OCI-LY1 (cell line): ENCODE measurements at regions not wholly inside any gene's neighbourhood (a gene's known extent, or its start where the extent isn't known, plus 50 kb on each side); places are given as distances from the start of the nearest gene placed in this dataset.

Source experiments
- H2AFZ ChIP-seq: fragments of 200-600 bp; sonication (generic), shearing (Covaris generic); 2 replicates; pipeline ENCODE4 v1.6.0; 2014; ENCODE audit warnings: antibody characterized with exemption, mild to moderate bottlenecking, low read length
- H3F3A ChIP-seq: fragments of 200-600 bp; sonication (generic), shearing (Covaris generic); 2 replicates; pipeline ENCODE4 v1.6.0; 2014; ENCODE audit warnings: mild to moderate bottlenecking, antibody characterized with exemption, low read length, moderate library complexity; ENCODE audit not compliant: insufficient read depth
- H3K27ac ChIP-seq: fragments of 200-600 bp; sonication (generic); 2 replicates; pipeline ENCODE4 v1.5.1; 2014; ENCODE audit warnings: low read length, mixed run types, mild to moderate bottlenecking, low read depth; ENCODE audit not compliant: poor library complexity, severe bottlenecking
- H3K27me3 ChIP-seq: fragments of 200-600 bp; sonication (generic); 2 replicates; pipeline ENCODE4 v1.6.0; 2014; ENCODE audit warnings: antibody characterized with exemption, mild to moderate bottlenecking, low read length, moderate library complexity; ENCODE audit not compliant: insufficient read depth
- H3K36me3 ChIP-seq: fragments of 200-600 bp; sonication (generic); 2 replicates; pipeline ENCODE4 v1.6.1; 2014; ENCODE audit warnings: mild to moderate bottlenecking, antibody characterized with exemption, low read length, moderate library complexity, mixed read lengths; ENCODE audit not compliant: insufficient read depth
- H3K4me1 ChIP-seq: fragments of 200-600 bp; sonication (generic); 2 replicates; pipeline ENCODE4 v1.5.1; 2014; ENCODE audit warnings: mild to moderate bottlenecking, low read length, moderate library complexity; ENCODE audit not compliant: insufficient read depth, severe bottlenecking
- H3K4me2 ChIP-seq: fragments of 200-600 bp; sonication (generic), shearing (Covaris generic); 2 replicates; pipeline ENCODE4 v1.6.1; 2014; ENCODE audit warnings: low read length
- H3K4me3 ChIP-seq: fragments of 200-600 bp; sonication (generic); 2 replicates; pipeline ENCODE4 v1.5.1; 2014; ENCODE audit warnings: low read length, low read depth, mild to moderate bottlenecking, mixed read lengths; ENCODE audit not compliant: poor library complexity, severe bottlenecking
- H3K79me2 ChIP-seq: fragments of 200-600 bp; shearing (Covaris generic); 2 replicates; pipeline ENCODE4 v1.6.1; 2016; ENCODE audit warnings: mixed run types, low read length, mixed read lengths; ENCODE audit not compliant: insufficient read depth
- H3K9ac ChIP-seq: fragments of 200-600 bp; sonication (generic), shearing (Covaris generic); 2 replicates; pipeline ENCODE4 v1.6.1; 2014; ENCODE audit warnings: mild to moderate bottlenecking, low read length, mixed read lengths
- H3K9me2 ChIP-seq: fragments of 200-600 bp; sonication (generic), shearing (Covaris generic); 2 replicates; pipeline ENCODE4 v1.6.1; 2014; ENCODE audit warnings: low read depth, mild to moderate bottlenecking, low read length, mixed read lengths
- H3K9me3 ChIP-seq: fragments of 200-600 bp; shearing (Covaris generic); 2 replicates; pipeline ENCODE4 v1.6.1; 2014; ENCODE audit warnings: low read length, mixed read lengths
- H4K20me1 ChIP-seq: fragments of 200-600 bp; sonication (generic), shearing (Covaris generic); 2 replicates; pipeline ENCODE4 v1.6.0; 2016; ENCODE audit warnings: mild to moderate bottlenecking, low read length; ENCODE audit not compliant: insufficient read depth
- CTCF ChIP-seq: fragments of 200-600 bp; sonication (generic), shearing (Covaris generic); IDR thresholded peaks from 2 replicates; pipeline ENCODE4 v1.5.1; 2017; ENCODE audit warnings: mild to moderate bottlenecking, antibody characterized with exemption, low read length, moderate library complexity, mixed read lengths
- EZH2 ChIP-seq: fragments of 200-600 bp; sonication (generic), shearing (Covaris generic); IDR thresholded peaks from 2 replicates; pipeline ENCODE4 v1.8.0; 2017; ENCODE audit warnings: borderline replicate concordance, mixed run types, mild to moderate bottlenecking, antibody characterized with exemption, low read length, moderate library complexity, mixed read lengths

GRCh38 chr5:20498926-20499325 is 510.9 kb upstream of the CDH18 start:
- Histone ChIP-seq H3K36me3 (no peaks in the 10 kb centered on the region), H3K9me3 (no peaks in the 10 kb centered on the region), H3K9me2 (no peaks in the 10 kb centered on the region), H2AFZ (no peak overlapping the region), H3K4me1 (no peaks in the 10 kb centered on the region), H4K20me1 (no peaks in the 10 kb centered on the region), H3F3A (no peaks in the 10 kb centered on the region), H3K79me2 (no peaks in the 10 kb centered on the region), H3K27ac (no peak overlapping the region), H3K4me2 (no peak overlapping the region), H3K4me3 (no peak overlapping the region), H3K9ac (no peak overlapping the region), H3K27me3 (no peaks in the 10 kb centered on the region)
- TF ChIP-seq EZH2: no peak
- TF ChIP-seq CTCF: no peak

GRCh38 chr5:20498102-20498501 is 510.1 kb upstream of the CDH18 start:
- TF ChIP-seq CTCF: no peak
- TF ChIP-seq EZH2: no peak
- Histone ChIP-seq H3K4me1 (no peaks in the 10 kb centered on the region), H3K9me2 (no peaks in the 10 kb centered on the region), H3K4me3 (no peak overlapping the region), H3K9ac (no peak overlapping the region), H3K79me2 (no peaks in the 10 kb centered on the region), H3F3A (no peaks in the 10 kb centered on the region), H3K9me3 (no peaks in the 10 kb centered on the region), H3K27me3 (no peaks in the 10 kb centered on the region), H3K27ac (no peak overlapping the region), H2AFZ (no peak overlapping the region), H3K36me3 (no peaks in the 10 kb centered on the region), H3K4me2 (no peak overlapping the region), H4K20me1 (no peaks in the 10 kb centered on the region)

GRCh38 chr5:20497356-20497755 is 509.4 kb upstream of the CDH18 start:
- Histone ChIP-seq H3K27ac (no peak overlapping the region), H3K4me1 (no peaks in the 10 kb centered on the region), H3K36me3 (no peaks in the 10 kb centered on the region), H3K9me2 (no peaks in the 10 kb centered on the region), H3K27me3 (no peaks in the 10 kb centered on the region), H2AFZ (no peak overlapping the region), H3K4me3 (no peak overlapping the region), H3F3A (no peaks in the 10 kb centered on the region), H3K9ac (no peak overlapping the region), H3K4me2 (no peak overlapping the region), H4K20me1 (no peaks in the 10 kb centered on the region), H3K9me3 (no peaks in the 10 kb centered on the region), H3K79me2 (no peaks in the 10 kb centered on the region)
- TF ChIP-seq EZH2 (no peak), CTCF (no peak)
